ENCODE measurements at regions not wholly inside any gene's neighbourhood (a gene's known extent, or its start where the extent isn't known, plus 50 kb on each side); places are given as distances from the start of the nearest gene placed in this dataset.

DNA sequence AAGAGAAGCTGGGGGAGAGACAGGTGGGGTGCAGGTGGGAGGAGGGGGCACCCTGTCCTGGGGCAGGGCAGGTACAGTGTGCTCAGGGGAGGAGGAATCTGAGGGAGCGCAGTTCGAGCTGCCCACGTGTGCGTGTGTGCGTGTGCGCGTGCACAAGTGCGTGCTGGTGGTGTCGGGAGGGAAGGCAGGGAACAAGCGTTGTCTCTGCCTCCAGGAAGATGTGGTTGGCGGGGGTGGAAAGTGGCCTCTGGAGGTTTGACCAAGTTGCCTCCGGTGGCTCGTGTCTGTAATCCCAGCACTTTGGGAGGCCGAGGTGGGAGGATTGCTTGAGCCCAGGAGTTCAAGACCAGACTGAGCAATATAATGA lies 49.9 kb upstream of the THY1 start:
- DNase-seq, result no peak

Measured in NCI-H1694 (cell line).